HG03039 (cell line): ENCODE measurements at regions not wholly inside any gene's neighbourhood (a gene's known extent, or its start where the extent isn't known, plus 50 kb on each side); places are given as distances from the start of the nearest gene placed in this dataset.
"Not testable (repeated sequence)": the region's sequence is repeated elsewhere in the genome, so short reads cannot be mapped to it uniquely, and the experiment has no call there.

Experiments used
- ATAC-seq: cut with Tn5 transposase; IDR thresholded peaks from one replicate; pipeline ENCODE4 v1.9.1; 2021; ENCODE audit warnings: mild to moderate bottlenecking, moderate library complexity; ENCODE audit not compliant: unreplicated experiment

DNA sequence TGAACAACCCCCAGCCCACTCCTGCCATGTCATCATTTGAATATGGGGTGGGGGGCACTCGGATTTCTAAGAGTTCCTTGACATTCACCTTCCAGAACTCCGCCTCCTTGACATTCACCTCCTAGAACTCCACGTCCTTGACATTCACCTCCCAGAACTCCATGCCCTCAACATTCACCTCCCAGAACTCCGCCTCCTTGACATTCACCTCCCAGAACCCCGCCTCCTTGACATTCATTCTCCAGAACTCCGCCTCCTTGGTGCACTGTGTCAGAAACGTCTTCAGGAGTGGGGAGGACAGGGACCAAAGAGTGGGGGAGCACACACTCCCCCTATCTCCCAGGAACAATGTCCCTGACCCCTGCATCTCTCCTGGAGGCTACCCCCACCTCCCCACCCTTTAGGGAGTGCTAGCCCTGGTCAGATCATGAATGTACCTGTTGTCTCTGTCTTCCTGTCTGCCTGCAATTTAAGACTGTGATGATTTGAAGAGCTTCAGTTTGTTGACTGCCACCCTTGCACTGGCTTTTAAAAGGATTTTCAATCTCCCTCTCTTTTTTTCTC, 110.1 kb downstream of the NPTX2 start:
- no peak for ATAC-seq

DNA sequence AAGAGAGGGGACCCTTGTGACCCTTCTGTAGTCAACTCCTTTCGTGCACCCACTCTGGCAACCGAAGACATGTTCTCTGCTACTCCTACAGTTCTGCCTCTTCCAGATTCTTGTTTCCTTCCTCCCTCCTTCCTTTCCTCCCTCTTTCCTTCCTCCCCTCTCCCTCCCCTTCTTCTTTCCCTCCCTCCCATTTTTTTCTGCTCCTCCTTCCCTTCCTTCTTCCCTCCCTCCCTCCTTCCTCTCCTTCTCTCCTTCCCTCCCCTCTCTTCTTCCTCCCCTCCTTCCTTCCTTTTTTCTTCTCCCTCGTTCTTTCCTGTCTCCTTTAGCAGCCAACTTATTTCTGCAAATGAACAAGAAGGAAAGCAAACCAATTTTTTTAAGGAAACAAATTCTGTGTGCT, 111.5 kb downstream of the NPTX2 start:
- ATAC-seq = no peak

GRCh38 chr7:98729121-98729520, 112.0 kb downstream of the NPTX2 start:
- ATAC-seq = no peak

- no peak for ATAC-seq
Observed at GRCh38 chr7:98730326-98730725, 113.2 kb downstream of the NPTX2 start.

DNA sequence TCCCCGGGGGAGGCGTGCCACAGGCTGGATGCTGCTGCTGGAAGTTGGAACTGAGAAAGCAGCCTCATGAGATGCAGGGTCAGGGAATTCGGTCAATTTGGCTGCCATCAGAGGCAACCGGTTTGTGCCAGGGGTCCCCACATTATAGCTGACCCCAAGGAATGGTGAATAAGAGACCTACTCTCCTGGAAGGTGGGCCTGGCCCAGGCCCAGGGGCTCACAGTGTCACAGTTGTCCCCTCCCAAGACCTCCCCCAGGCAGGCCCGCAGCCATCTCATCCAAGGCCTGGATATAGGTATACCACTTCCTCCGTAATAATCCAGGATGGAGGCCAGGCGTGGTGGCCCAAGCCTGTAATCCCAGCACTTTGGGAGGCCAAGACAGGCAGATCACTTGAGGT, 114.6 kb downstream of the NPTX2 start:
- no peak for ATAC-seq

DNA sequence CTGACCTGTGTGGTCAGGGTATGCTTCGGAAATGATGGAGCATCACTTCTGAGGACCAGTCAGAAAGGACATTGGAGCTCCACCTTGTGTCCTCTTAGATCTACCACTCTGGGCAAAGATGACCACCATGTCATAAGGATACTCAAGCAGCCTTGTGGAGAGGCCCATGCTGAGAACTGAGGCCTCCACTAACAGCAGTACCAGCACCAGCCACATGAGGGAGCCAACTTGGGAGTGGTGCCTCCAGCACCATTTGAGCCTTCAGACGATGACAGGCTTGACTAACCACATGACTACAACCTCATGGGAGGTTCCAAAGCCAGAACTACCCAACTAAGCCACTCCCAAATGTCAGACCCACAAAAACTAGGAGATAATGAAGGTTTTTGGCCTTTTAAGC, 116.0 kb downstream of the NPTX2 start:
- ATAC-seq = no peak

DNA sequence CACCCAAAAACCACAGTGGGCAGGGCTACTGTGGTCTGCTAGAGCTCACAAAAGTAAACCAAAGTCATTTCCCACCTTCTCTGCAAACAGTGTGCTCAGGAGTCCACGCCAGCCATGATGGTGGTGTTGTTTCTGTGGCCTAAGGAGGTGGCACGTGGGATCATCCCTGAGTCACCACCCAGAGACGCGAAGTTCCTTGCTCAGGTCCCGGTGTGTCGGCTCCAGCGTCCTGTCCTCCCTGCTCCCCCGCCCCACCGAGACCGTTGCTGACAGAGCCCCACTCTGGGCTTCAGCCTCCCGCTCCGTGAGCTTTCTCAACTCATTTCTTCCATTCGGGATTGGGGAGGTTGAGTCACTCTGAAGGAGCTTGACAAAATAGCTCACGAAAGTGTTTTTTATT, 118.7 kb downstream of the NPTX2 start:
- no peak for ATAC-seq

- not testable (repeated sequence) for ATAC-seq
Observed at GRCh38 chr7:98736461-98736860, 119.4 kb downstream of the NPTX2 start.

DNA sequence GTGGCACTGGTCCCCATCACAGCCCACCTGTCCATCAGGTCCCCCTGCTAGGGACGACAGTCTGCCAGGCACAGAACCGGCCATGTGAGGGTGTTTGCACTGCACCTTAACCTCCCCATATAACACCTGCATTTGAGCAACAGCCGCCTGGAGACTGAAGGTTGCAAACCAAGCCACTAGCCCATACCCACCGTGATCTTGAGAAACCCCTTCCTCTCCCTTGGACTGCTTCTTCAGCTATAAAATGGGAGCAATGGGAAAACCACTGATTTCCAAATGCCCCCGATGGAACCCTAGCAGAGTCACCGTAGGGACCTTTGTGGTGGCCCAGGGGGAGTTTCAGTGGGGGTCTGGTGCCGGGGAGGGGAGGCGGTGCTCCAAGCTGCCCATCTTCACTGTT, 120.1 kb downstream of the NPTX2 start:
- ATAC-seq = no peak

DNA sequence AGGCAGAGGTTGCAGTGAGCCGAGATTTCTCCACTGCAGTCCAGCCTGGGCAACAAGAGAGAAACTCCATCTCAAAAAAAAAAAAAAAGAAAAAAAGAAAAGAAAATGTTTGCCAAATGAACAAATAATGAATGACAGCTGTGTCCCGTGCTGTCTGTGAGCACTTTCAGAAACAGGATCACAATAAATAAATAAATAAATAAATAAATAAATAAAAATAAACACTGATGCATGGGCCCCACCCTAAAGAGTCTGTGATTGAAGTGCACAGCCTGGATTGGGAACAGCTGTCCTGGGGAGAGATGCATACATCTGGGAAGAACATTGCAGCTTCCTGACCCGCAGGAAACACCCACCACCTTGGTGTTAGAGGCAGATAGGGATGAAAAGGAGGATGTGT, 123.6 kb downstream of the NPTX2 start:
- ATAC-seq = no peak

GRCh38 chr7:98745722-98746318, 124.0 kb downstream of the TMEM130 start:
- no peak for ATAC-seq

DNA sequence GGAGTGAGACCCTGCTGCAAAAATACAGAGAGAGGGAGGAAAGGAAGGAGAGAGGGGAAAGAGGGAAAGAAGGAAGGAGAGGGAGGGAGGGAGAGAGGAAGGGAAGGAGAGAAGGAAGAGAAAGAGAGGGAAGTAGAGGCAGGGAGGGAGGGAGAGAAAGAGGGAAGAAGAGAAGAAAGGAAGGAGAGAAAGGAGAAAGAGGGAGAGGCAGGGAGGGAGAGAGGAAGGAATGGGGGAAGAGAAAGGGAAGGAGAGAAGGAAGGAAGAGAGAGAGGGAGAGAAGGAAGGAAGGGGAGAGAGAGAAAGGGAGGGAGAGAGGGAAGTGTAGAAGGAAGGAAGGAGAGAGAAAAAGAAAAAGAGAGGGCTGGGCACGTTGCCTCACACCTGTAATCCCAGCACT, 121.7 kb downstream of the TMEM130 start:
- no peak for ATAC-seq

DNA sequence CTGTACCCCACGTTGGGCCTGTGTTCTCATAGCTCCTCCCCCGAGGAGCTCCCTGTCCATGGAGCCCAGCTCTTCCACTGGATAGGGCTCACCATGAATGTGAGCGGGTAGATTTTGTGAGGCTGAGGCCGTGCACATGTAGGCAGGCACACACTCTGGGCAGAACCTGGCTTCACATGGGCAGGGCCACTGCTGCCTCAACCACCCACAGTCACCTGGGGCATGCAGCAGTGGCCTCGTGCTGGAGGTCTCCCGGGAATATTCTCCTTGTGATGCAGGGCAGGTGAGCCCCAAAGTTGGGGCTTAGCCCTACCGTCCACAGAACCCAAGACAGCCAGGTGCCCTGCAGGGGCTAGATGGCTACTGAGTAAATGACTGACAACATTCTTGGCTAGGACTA, 116.6 kb downstream of the TMEM130 start:
- no peak for ATAC-seq

- no peak for ATAC-seq
Observed at GRCh38 chr7:98753989-98754479, 115.8 kb downstream of the TMEM130 start.

DNA sequence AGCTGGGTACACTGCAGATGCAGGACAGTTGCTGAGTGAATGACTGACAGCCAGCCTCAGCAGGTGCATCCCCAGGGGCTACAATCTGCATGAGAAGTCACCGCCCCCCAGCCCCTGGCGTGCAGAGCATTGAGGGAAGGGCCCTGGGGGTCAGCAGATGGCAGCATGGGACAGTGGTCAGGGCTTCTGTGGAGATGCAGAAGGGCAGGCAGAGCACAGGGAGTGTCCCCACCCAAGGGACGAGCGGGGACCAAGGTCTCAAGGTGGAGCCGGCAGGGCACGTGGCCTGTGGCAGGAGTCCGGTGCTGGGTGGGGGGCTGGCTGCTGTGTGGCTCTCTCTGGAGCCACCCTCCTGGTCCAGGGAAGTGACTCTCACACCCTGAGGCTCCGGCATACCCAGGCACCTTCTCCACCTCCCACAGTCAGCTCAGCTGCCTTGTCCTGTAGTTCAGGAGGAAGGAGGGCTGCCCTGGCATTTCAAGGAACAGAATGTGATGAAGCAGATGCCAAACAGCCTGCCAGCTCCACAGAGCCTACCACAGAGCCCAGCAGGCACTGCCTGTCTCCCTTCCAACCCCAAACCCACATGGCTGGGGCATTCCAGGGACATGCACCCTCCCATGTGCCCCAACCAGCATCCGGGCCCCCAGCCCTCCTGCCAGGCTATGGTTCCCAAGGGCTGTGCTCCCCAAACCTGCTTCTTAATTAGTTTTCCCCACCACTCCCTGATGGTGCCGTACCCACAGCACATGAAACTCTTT, 114.5 kb downstream of the TMEM130 start:
- no peak for ATAC-seq

DNA sequence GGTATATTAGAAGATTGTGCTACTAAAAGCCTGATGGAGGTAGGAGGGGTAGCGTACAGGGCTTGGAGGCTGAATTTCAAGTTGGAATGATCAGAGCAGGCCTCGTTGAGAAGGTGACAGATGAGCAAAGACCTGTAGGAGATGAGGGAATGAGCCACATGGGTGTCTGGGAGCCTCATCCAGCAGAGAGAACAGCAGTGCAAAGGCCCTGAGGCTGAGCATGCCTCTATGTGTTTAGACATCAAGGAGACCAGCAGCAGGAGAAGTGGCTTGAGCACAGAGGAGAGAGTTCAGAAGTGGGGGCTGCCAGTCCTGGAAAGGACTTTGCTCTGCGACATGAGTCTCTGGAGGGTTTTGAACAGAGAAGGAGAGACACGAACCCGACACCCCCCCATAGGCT, 111.7 kb downstream of the TMEM130 start:
- ATAC-seq = no peak

- ATAC-seq = no peak
Observed at GRCh38 chr7:98760201-98760651, 109.6 kb downstream of the TMEM130 start.

- no peak for ATAC-seq
Observed at GRCh38 chr7:98761225-98761624, 108.6 kb downstream of the TMEM130 start.

- ATAC-seq = no peak
Observed at GRCh38 chr7:98762620-98763019, 107.2 kb downstream of the TMEM130 start.

GRCh38 chr7:98763441-98763840, 106.4 kb downstream of the TMEM130 start:
- ATAC-seq = no peak

DNA sequence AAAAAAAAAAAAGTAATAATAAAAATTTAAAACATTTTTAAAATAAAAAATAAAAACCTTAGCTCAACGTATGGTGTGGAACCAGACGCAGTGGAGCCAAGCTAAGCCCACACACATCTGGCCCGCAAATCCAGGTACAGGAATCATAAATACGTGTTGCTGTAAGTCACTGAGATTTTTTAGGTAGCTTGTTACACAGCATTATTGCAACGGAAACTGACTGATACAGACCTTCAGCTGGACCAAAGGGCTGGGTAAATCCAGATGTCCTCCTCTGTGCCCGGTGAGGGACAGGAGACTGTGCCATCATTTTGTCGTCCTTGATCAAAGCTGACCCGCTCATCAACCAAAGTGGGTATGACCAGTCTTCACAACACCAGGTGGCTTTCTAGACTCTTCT, 104.9 kb downstream of the TMEM130 start:
- no peak for ATAC-seq

GRCh38 chr7:98770085-98770484, 99.7 kb downstream of the TMEM130 start:
- not testable (repeated sequence) for ATAC-seq
